ENCODE measurements at regions not wholly inside any gene's neighbourhood (a gene's known extent, or its start where the extent isn't known, plus 50 kb on each side); places are given as distances from the start of the nearest gene placed in this dataset.
A peak's percentile ranks its signal among the peaks of the same experiment; 100 is the strongest.

GRCh38 chr6:66689608-66690007 is 982.6 kb upstream of the EYS start:
- DNase-seq: no peak

GRCh38 chr6:66687611-66688140 is 980.6 kb upstream of the EYS start:
- DNase-seq: no peak

GRCh38 chr6:66675906-66676305 is 968.9 kb upstream of the EYS start:
- no peak for DNase-seq

GRCh38 chr6:66664112-66664511 is 957.1 kb upstream of the EYS start:
- no peak for DNase-seq

- DNase-seq: no peak
Observed at GRCh38 chr6:66662721-66663507, 955.9 kb upstream of the EYS start.

- DNase-seq: no peak
Observed at GRCh38 chr6:66662196-66662595, 955.2 kb upstream of the EYS start.

GRCh38 chr6:66655420-66655819 is 948.4 kb upstream of the EYS start:
- DNase-seq: peak; percentile 0

GRCh38 chr6:66638518-66638917 is 931.5 kb upstream of the EYS start:
- DNase-seq: no peak

- no peak for DNase-seq
Observed at GRCh38 chr6:66638099-66638498, 931.1 kb upstream of the EYS start.

- no peak for DNase-seq
Observed at GRCh38 chr6:66628917-66629316, 921.9 kb upstream of the EYS start.

GRCh38 chr6:66623050-66623449 is 916.0 kb upstream of the EYS start:
- no peak for DNase-seq

GRCh38 chr6:66605971-66606370 is 898.9 kb upstream of the EYS start:
- no peak for DNase-seq

- DNase-seq: no peak
Observed at GRCh38 chr6:66605011-66605410, 898.0 kb upstream of the EYS start.

GRCh38 chr6:66599541-66599940 is 892.5 kb upstream of the EYS start:
- DNase-seq: no peak

GRCh38 chr6:66578362-66578761 is 871.3 kb upstream of the EYS start:
- DNase-seq: no peak

GRCh38 chr6:66568271-66568670 is 861.2 kb upstream of the EYS start:
- DNase-seq: no peak

- DNase-seq: no peak
Observed at GRCh38 chr6:66561479-66561878, 854.5 kb upstream of the EYS start.

- no peak for DNase-seq
Observed at GRCh38 chr6:66558189-66558588, 851.2 kb upstream of the EYS start.

GRCh38 chr6:66556936-66557335 is 849.9 kb upstream of the EYS start:
- no peak for DNase-seq

- DNase-seq: no peak
Observed at GRCh38 chr6:66555082-66555481, 848.1 kb upstream of the EYS start.

GRCh38 chr6:66553441-66553840 is 846.4 kb upstream of the EYS start:
- DNase-seq: no peak

GRCh38 chr6:66538551-66539135 is 831.6 kb upstream of the EYS start:
- no peak for DNase-seq

- DNase-seq: no peak
Observed at GRCh38 chr6:66533921-66534404, 826.9 kb upstream of the EYS start.

GRCh38 chr6:66526061-66526460 is 819.0 kb upstream of the EYS start:
- no peak for DNase-seq

Measured in CD4-positive, alpha-beta T cell treated with Interleukin-6 for 4 hours (primary cell).